Body of pancreas (tissue), 4 donors: ENCODE measurements at regions not wholly inside any gene's neighbourhood (a gene's known extent, or its start where the extent isn't known, plus 50 kb on each side); places are given as distances from the start of the nearest gene placed in this dataset.

Source experiments
- ATAC-seq: fragments of 150-250 bp; one replicate; pipeline ENCODE4 v1.9.1; 2016
- DNase-seq, 4 donors: peaks; one replicate each; pipeline ENCODE4 v3.0.0-alpha.2; 2019
- H3K27ac ChIP-seq, 4 donors: fragments of 200-600 bp; sonication (generic); 1 replicate in 3 of 4; 2 replicates in 1 of 4; pipeline versions ENCODE4 v1.5.1 to v1.6.1; 2016 to 2019; ENCODE audit warnings: mild to moderate bottlenecking in 1 of 4, mixed read lengths in 1 of 4, moderate library complexity in 1 of 4
- H3K27me3 ChIP-seq, 2 donors: fragments of 200-600 bp; sonication (generic); one replicate each; pipeline ENCODE4 v1.6.0; 2016; ENCODE audit warnings: mild to moderate bottlenecking in 1 of 2
- H3K36me3 ChIP-seq, 2 donors: fragments of 200-600 bp; sonication (generic); replicated peaks in 1 of 2; 2 replicates each; pipeline ENCODE4 v1.5.1; 2016; ENCODE audit warnings: low read depth in 2 of 2; ENCODE audit not compliant: insufficient read depth in 1 of 2
- H3K4me1 ChIP-seq: fragments of 200-600 bp; sonication (generic); one replicate; pipeline ENCODE4 v1.6.0; 2016
- H3K4me3 ChIP-seq, 2 donors: fragments of 200-600 bp; sonication (generic); 1 replicate in 1 of 2; 2 replicates in 1 of 2; pipeline ENCODE4 v1.5.1; 2016 to 2019
- H3K9me3 ChIP-seq, 3 donors: fragments of 200-600 bp; sonication (generic); 1 replicate in 2 of 3; 2 replicates in 1 of 3; pipeline ENCODE4 v1.5.1; 2016
- CTCF ChIP-seq, 7 experiments: fragments of 450-650 bp in 4 of 7; fragments of 200-600 bp in 3 of 7; sonication (generic) in 3 of 7; IDR thresholded peaks; one replicate each; pipeline ENCODE4 v1.5.1; 2016 to 2019; ENCODE audit warnings: antibody characterized with exemption in 7 of 7
- POLR2A ChIP-seq, 3 donors: fragments of 450-650 bp; IDR thresholded peaks; one replicate each; pipeline ENCODE4 v1.6.1; 2016; ENCODE audit warnings: antibody characterized with exemption in 3 of 3, mild to moderate bottlenecking in 2 of 3
- WGBS, 2 donors: methylation state at CpG; one replicate each; pipeline ENCODE4 v1.1.5; 2017; 5-methylcytosine and 5-hydroxymethylcytosine counted together
- intact Hi-C: fragments of 100-400 bp; cut with DNase I; formaldehyde crosslinking; loops from one replicate; pipeline ENCODE4 v1.15.1; 2023

DNA sequence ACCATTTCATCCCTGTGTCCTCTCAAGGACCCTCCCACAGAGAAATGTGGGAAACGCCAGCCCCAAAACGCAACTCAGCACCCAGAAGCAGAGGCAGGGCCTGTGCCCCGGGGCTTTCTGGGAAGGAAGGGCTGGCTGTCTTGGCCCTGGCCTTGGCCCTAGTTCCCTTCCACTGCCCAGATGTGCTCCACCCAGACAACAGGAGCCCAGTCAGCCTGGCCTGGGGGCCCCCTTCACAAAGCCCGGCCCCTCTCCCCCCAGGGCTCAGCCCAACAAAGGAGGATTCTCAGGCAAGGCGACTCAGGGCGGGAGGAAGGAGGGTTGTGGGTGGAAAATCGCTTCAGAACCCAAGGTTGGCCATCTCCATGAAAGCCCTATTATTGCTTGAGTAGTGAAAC lies 82.5 kb downstream of the PJA1 start:
- no peak overlapping the region for H3K27ac ChIP-seq
- H3K9me3 ChIP-seq = no peaks in the 10 kb centered on the region
- no peak for DNase-seq
- intact Hi-C loops = no loop called here
- no peak overlapping the region for H3K4me3 ChIP-seq
- no peaks in the 10 kb centered on the region for H3K4me1 ChIP-seq
- ATAC-seq = no peak
- H3K27me3 ChIP-seq = no peaks in the 10 kb centered on the region
- no peak for TF ChIP-seq POLR2A (IDR thresholded peaks at IDR 0.05)
- no peak for TF ChIP-seq CTCF (IDR thresholded peaks at IDR 0.05)
- no peaks in the 10 kb centered on the region for H3K36me3 ChIP-seq
- 84 to 97% methylated on average over 4 of the region's 7 CpGs for WGBS, 2 donors

GRCh38 chrX:69082055-69082752 lies 83.0 kb downstream of the PJA1 start:
- TF ChIP-seq CTCF (IDR thresholded peaks at IDR 0.05) (no peak), POLR2A (IDR thresholded peaks at IDR 0.05) (no peak)
- H3K9me3 ChIP-seq = no peaks in the 10 kb centered on the region
- intact Hi-C loops = no loop called here
- no peak overlapping the region for H3K4me3 ChIP-seq
- no peak for ATAC-seq
- no peak for DNase-seq
- no peaks in the 10 kb centered on the region for H3K4me1 ChIP-seq
- 62 to 66% methylated on average over 5 to 9 of the region's 10 CpGs for WGBS, 2 donors
- H3K36me3 ChIP-seq = no peaks in the 10 kb centered on the region
- H3K27ac ChIP-seq = no peak overlapping the region
- no peaks in the 10 kb centered on the region for H3K27me3 ChIP-seq

DNA sequence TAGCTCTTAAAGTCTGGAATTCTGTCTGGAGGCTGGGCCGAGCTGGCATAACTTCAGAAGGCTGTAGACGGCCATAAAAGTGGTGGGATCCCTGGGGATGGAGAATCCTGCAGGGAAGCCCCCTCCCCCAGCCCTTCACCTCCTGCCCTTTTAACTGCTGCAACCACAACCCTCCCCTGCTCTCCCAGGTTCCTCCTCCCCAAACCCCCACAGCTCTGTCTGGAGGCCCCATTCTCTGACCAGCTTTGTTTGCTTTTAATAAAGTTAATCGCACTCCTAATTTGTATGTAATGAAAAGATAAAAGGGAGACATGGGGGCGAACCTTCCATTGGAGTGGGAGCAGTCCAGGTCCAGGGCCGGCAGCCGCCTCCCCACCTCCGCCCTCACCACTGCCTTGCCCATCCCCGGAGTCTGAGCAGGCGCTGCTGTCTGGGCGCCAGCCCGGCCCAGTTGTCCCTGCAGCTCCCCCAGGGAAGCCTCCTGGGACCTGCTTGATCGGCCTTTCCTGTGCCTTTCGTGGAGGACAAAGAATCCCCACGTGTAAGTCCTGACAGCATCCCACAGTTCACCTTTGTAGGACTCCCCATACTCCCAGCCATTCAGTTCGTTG lies 84.3 kb downstream of the PJA1 start:
- Histone ChIP-seq H3K36me3 (no peaks in the 10 kb centered on the region), H3K4me1 (no peaks in the 10 kb centered on the region), H3K9me3 (no peaks in the 10 kb centered on the region), H3K27me3 (no peaks in the 10 kb centered on the region), H3K27ac (no peak overlapping the region), H3K4me3 (no peak overlapping the region)
- 50 to 60% methylated on average over 5 to 15 of the region's 15 CpGs for WGBS, 2 donors
- intact Hi-C loops = no loop called here
- ATAC-seq (no peak), DNase-seq (no peak)
- no peak for TF ChIP-seq CTCF (IDR thresholded peaks at IDR 0.05)
- TF ChIP-seq POLR2A (IDR thresholded peaks at IDR 0.05) = no peak

- Histone ChIP-seq H3K27ac (no peak overlapping the region), H3K4me3 (no peak overlapping the region), H3K4me1 (no peaks in the 10 kb centered on the region), H3K36me3 (no peaks in the 10 kb centered on the region), H3K9me3 (no peaks in the 10 kb centered on the region), H3K27me3 (no peaks in the 10 kb centered on the region)
- no peak for TF ChIP-seq CTCF (IDR thresholded peaks at IDR 0.05)
- no peak for TF ChIP-seq POLR2A (IDR thresholded peaks at IDR 0.05)
- ATAC-seq = no peak
- WGBS, 2 donors = 88 to 89% methylated on average over 2 to 4 of the region's 5 CpGs
- intact Hi-C loops = no loop called here
- no peak for DNase-seq
These were observed 86.0 kb downstream of the PJA1 start for GRCh38 chrX:69079268-69079667.
